Omental fat pad (tissue), 3 donors: ENCODE measurements at regions not wholly inside any gene's neighbourhood (a gene's known extent, or its start where the extent isn't known, plus 50 kb on each side); places are given as distances from the start of the nearest gene placed in this dataset.

Source experiments
- ATAC-seq: fragments of 150-250 bp; one replicate; pipeline ENCODE4 v1.9.1; 2016; ENCODE audit warnings: mild to moderate bottlenecking, moderate library complexity; ENCODE audit not compliant: low FRiP score
- DNase-seq: peaks from one replicate; pipeline ENCODE4 v3.0.0-alpha.2; 2019; ENCODE audit warnings: low spot score
- TF ChIP-seq, protein P1 (sequence below), 3 donors: fragments of 450-650 bp; IDR thresholded peaks; one replicate each; pipeline ENCODE4 v1.5.1; 2016 to 2017; ENCODE audit warnings: antibody characterized with exemption in 3 of 3, mild to moderate bottlenecking in 3 of 3, moderate library complexity in 2 of 3

GRCh38 chr7:42314696-42315095, 77.7 kb upstream of the GLI3 start:
- DNase-seq (no peak), ATAC-seq (no peak)
- TF ChIP-seq, protein P1, sequence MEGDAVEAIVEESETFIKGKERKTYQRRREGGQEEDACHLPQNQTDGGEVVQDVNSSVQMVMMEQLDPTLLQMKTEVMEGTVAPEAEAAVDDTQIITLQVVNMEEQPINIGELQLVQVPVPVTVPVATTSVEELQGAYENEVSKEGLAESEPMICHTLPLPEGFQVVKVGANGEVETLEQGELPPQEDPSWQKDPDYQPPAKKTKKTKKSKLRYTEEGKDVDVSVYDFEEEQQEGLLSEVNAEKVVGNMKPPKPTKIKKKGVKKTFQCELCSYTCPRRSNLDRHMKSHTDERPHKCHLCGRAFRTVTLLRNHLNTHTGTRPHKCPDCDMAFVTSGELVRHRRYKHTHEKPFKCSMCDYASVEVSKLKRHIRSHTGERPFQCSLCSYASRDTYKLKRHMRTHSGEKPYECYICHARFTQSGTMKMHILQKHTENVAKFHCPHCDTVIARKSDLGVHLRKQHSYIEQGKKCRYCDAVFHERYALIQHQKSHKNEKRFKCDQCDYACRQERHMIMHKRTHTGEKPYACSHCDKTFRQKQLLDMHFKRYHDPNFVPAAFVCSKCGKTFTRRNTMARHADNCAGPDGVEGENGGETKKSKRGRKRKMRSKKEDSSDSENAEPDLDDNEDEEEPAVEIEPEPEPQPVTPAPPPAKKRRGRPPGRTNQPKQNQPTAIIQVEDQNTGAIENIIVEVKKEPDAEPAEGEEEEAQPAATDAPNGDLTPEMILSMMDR (IDR thresholded peaks at IDR 0.05) = no peak

GRCh38 chr7:42311195-42311594, 74.2 kb upstream of the GLI3 start:
- DNase-seq = no peak
- TF ChIP-seq, protein P1 (IDR thresholded peaks at IDR 0.05) = no peak
- no peak for ATAC-seq

DNA sequence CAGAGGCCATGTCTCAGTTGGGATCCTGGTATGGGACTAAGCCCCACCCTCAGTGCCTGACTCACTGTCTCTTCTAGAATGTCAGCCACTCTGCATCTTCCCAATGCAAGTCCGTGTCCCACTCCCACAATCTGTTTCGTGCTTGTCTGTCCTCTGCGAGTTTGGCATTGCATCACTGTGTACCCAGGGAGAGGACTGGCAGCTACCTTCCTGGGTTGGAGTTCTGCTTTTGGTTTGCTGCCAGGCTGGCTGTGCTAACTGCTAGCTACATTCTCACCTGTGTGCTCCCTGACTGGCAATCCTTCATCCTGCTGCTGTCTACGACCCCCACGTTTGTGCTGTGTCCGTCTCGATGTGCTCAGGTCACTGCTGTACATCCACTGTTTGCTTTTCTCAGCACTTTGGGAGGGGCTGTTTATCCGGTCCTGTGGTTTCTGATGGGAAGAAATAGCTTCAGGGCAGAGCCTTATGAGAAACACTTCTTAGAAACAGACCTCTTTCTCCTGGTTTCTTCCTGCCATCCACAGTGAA, 56.0 kb upstream of the GLI3 start:
- TF ChIP-seq, protein P1 (IDR thresholded peaks at IDR 0.05) = no peak
- DNase-seq (no peak), ATAC-seq (no peak)

GRCh38 chr7:42289473-42289872, 52.5 kb upstream of the GLI3 start:
- ATAC-seq = no peak
- TF ChIP-seq, protein P1 (IDR thresholded peaks at IDR 0.05) = no peak
- DNase-seq = no peak
